GM12865 (cell line): ENCODE measurements at regions not wholly inside any gene's neighbourhood (a gene's known extent, or its start where the extent isn't known, plus 50 kb on each side); places are given as distances from the start of the nearest gene placed in this dataset.

Source experiments
- DNase-seq: peaks from one replicate; pipeline ENCODE4 v3.0.0; 2010; ENCODE audit warnings: low read depth
- H3K4me3 ChIP-seq: 2 replicates; pipeline ENCODE4 v1.5.1; 2011; ENCODE audit warnings: mild to moderate bottlenecking, low read depth, low read length, control low read depth
- TF ChIP-seq, protein P1 (sequence below): IDR thresholded peaks from 2 replicates; pipeline ENCODE4 v1.5.1; 2011; ENCODE audit warnings: low read length, control low read depth, low read depth, inconsistent platforms; ENCODE audit not compliant: insufficient read depth; ENCODE audit errors: missing control alignments

DNA sequence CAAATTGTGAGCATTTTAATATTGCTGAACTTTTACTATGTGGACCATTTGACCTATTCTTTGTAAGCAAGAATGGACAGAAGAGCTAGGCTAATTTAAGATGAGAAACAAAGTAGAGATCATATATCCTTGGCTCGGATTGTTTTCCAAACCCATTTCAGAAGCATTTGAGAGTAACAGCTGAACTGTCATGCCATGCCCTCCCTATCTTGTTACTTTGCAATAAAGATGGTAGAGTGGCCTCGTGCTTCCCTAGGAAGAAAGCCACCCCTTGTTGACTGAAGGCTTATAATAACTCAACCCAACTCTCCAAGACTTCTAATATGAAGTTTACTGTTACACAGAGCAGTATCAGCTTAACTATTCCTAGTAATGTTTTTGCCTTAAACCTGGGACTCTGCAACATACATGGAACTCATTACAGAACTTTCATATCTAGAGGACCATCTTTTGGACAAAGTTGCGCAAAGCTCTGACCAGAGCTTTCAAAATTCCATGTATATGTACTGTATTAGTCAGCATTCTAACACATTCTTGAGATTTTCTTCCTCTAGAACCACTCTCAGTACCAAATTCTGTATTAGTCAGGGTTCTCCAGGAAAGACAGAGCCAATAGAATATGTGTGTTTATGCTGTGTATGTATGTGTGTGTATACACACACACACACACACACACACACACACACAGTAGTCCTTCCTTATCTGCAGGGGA lies 68.7 kb downstream of the ADAMTS1 start:
- TF ChIP-seq, protein P1, sequence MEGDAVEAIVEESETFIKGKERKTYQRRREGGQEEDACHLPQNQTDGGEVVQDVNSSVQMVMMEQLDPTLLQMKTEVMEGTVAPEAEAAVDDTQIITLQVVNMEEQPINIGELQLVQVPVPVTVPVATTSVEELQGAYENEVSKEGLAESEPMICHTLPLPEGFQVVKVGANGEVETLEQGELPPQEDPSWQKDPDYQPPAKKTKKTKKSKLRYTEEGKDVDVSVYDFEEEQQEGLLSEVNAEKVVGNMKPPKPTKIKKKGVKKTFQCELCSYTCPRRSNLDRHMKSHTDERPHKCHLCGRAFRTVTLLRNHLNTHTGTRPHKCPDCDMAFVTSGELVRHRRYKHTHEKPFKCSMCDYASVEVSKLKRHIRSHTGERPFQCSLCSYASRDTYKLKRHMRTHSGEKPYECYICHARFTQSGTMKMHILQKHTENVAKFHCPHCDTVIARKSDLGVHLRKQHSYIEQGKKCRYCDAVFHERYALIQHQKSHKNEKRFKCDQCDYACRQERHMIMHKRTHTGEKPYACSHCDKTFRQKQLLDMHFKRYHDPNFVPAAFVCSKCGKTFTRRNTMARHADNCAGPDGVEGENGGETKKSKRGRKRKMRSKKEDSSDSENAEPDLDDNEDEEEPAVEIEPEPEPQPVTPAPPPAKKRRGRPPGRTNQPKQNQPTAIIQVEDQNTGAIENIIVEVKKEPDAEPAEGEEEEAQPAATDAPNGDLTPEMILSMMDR: no peak
- no peak for DNase-seq
- no peak overlapping the region for H3K4me3 ChIP-seq

DNA sequence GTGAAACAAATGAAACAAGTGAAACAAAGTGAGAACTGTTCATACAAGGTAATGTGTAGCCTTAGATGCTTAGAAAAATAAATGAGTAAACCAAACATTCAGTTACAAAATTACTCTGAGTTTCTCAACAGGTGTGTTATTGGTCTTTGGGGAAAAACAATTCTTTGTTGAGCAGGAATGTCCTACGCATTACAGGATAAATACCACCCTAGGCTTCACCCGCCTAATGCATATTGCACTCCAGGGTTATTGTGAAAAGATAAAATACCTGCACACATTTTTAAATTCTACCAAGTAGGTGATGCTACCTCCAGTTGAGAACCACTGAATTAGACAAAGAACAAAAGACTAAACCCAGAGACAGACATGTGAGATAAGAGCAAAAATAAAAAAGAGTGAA lies 72.2 kb downstream of the ADAMTS1 start:
- no peak for DNase-seq
- TF ChIP-seq, protein P1: no peak
- no peak overlapping the region for H3K4me3 ChIP-seq

DNA sequence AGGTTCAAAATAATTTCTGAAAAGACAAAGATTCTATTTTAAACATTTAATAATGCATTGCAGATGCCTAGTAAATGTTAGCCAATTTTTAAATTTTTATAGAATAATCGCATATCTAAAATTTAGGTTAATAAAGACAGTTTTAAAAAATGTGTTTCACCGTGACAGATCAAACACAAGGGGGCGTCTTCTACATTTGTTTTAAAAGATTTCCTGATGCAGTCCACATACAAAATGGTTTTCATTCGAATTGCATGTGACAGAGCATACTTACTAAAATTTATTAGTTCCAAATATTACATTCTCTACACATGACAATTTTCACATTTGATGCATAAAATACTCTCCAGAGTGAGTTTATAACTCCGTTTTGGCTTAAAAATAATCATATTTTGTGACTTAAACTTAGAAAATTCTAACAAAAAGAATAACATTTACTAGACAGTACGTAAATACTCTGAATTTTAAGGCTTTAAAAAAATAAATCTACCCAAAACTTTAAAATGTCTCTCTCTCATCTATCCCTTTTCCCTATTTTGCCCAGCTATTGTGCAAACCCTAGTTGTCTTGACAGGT lies 75.5 kb downstream of the ADAMTS1 start:
- no peak overlapping the region for H3K4me3 ChIP-seq
- TF ChIP-seq, protein P1: peak; percentile 8
- DNase-seq: no peak

DNA sequence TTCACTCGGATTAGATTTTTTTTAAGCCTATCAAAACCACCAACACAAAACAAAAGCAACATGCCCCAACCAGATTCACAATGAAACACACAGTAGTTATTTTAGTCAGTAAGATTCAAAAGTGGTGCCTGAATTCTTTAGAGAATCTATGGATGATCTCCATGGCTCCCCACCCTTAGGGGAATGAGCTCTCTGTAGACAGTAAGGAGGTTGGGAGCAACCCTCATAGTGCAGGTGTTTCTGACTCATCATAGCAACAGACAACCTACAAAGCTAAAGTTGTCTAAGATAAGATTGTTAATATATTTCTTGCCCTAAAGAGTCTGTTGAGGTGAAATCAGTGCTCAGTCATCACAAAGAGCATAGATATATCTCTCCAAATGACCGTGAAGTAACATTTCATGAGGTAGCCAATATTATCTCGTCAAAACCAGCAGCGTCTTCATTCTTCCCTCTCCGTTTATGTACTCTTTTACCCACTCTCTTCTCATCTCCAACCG lies 78.3 kb downstream of the ADAMTS1 start:
- TF ChIP-seq, protein P1: no peak
- no peak for DNase-seq
- H3K4me3 ChIP-seq: no peak overlapping the region

DNA sequence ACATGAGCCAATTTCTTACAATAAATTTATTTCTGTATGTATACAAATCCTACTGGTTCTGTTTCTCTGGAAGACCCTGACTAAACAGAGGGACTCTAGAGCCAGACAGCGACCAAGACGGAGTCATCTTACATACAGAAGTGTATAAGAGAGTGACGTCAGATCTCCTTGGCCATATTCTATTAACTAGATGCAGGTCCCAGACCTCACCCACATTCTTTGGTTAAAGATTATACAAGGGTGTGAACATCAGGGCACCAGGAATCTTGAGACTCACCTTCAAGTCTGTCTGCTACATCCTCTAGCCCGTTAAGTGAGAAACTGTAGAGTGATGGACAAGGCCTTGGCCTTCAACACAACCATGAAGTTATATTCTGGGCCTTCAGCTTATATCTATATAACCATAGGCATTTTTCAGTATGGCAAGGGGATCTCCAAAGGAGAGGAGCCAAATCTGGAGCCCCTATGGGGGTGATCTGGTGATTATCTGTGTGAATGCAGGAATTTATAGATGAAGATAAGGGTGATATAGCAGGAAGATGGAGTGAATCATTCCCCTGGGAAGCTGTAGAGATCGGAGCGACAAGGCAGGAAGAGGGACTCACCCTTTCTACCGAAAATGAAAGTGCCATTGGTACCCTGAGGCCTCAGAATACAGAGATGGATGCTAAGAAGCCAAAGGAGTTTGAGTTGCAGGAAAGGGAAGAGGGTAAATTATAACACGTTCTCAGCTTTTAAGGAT lies 83.9 kb downstream of the ADAMTS1 start:
- DNase-seq: no peak
- H3K4me3 ChIP-seq: no peak overlapping the region
- TF ChIP-seq, protein P1: no peak

DNA sequence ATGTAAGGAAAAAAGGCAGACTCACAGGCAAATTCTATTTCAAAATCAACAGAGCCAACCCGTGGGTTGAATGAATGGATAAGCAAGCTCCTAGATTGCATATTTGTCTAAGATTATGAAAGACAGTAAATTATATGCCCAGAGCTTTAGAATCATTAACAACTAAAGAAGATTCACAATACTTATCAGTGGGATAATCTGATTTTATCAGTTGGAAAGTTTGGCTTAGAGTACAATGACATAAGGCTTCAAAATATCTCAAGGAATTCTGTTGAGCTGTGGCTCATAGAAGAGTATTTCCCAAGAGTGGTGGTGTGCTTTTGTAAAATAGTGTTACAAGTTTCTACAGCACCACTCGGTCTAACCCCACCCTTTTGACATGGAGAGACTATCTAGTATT lies 85.5 kb downstream of the ADAMTS1 start:
- TF ChIP-seq, protein P1: no peak
- H3K4me3 ChIP-seq: no peak overlapping the region
- DNase-seq: no peak
